ENCODE measurements at regions not wholly inside any gene's neighbourhood (a gene's known extent, or its start where the extent isn't known, plus 50 kb on each side); places are given as distances from the start of the nearest gene placed in this dataset.

GRCh38 chr5:52441768-52442167 is 345.9 kb upstream of the ITGA1 start:
- TF ChIP-seq EZH2 (IDR thresholded peaks at IDR 0.05) = no peak
- TF ChIP-seq POLR2AphosphoS5 (IDR thresholded peaks at IDR 0.05; ENCODE audit: borderline replicate concordance, low read depth, low read length) = no peak

All from SK-N-MC (cell line).